ENCODE measurements at regions not wholly inside any gene's neighbourhood (a gene's known extent, or its start where the extent isn't known, plus 50 kb on each side); places are given as distances from the start of the nearest gene placed in this dataset.

DNA sequence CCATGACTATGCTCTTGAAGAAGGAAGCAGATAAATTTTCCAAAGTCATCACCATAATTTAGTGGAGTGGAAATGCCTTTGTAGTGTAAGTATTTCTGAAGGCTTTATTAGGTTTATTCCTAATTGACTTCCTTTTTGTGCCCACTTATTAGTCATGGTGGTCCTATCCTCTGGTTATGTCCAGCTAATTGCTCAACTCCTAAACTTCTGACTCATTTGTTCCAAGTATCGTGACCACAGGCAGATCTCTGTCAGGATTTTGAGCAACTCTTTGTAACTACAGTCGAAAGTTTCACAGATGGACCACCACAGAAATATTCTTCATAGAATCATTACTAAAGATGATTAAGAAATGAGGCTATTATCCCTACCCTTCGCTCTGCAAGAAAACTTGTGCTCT, 315.6 kb upstream of the PTCHD4 start:
- TF ChIP-seq CTCF (conservative IDR thresholded peaks at IDR 0.05), result no peak
- no peak for TF ChIP-seq ZFX (IDR thresholded peaks at IDR 0.05)
- no peak overlapping the region for H3K27ac ChIP-seq

DNA sequence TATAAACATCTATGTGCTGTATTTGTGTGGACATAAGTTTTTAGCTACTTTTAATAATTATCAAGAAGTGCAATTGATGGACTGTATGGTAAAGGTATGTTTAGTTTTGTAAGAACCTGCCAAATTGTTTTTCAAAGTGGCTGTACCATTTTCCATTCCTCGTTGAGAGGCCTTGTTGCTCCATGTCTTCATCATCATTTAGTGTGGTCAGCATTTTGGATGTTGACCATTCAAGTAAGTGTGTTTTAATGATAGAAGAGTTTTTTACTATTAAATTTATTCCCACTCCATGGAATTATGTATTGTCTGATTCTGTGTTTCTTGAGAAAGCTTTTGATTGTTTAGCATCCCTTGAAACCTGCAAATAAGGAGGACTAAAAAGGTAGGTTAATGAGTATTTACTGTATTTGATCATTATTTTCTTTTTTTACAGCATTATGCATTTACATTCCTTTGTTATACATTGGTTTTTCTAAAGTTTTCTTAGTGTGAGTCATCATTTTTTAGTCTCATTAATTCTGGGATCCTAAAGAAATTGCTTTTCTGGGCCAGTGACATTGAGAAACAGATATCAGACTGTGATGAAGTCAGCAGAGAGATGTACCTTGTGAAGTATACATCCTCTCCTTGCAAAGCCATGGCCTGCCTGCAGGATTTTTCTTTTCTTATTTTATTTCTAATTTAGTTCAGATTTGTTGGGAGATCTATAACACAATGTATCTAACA, 312.8 kb upstream of the PTCHD4 start:
- TF ChIP-seq ZFX (IDR thresholded peaks at IDR 0.05) (no peak), CTCF (conservative IDR thresholded peaks at IDR 0.05) (no peak)
- no peak overlapping the region for H3K27ac ChIP-seq

- TF ChIP-seq ZFX (IDR thresholded peaks at IDR 0.05), result no peak
- no peak for TF ChIP-seq CTCF (conservative IDR thresholded peaks at IDR 0.05)
- no peak overlapping the region for H3K27ac ChIP-seq
Observed at GRCh38 chr6:48419992-48420391, 309.0 kb upstream of the PTCHD4 start.

DNA sequence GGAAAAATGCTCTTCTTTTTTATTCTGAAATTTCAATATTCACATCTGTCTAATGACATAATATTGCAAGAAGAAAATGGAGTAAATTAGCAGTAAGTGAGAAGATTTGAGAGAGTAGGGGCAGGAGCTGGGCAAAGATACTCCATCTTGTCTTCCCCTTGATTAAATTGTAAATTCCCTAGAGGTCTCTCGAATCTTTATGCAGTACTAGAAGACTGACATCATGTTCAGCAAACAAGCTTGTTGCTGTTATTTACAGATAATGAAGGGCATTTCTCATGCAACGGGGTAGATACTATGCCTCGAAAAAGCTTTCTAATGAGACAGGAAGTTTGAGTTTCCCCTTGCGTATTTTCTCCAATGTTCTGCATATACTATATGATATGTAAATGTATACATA, 306.9 kb upstream of the PTCHD4 start:
- no peak overlapping the region for H3K27ac ChIP-seq
- TF ChIP-seq ZFX (IDR thresholded peaks at IDR 0.05) (no peak), CTCF (conservative IDR thresholded peaks at IDR 0.05) (no peak)

DNA sequence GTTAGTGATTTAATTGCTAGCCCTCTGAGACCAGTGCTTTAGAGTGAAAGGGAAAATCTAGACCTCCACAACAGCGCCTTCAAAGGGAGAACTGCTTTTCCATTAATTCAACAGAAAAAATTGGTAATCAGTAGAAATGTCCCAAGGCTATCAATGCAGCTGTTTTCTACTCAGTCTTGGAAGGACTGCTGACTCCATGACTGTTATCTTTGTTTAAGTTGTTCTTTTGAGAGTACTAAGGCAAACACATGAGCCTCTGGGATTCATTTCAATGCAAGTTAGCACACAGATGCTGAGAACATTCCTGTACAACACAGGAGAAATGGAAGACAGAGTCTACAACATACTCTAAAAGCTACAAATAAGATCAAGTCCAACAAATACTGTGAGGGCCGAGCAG, 301.7 kb upstream of the PTCHD4 start:
- no peak overlapping the region for H3K27ac ChIP-seq
- TF ChIP-seq CTCF (conservative IDR thresholded peaks at IDR 0.05) (no peak), ZFX (IDR thresholded peaks at IDR 0.05) (no peak)

DNA sequence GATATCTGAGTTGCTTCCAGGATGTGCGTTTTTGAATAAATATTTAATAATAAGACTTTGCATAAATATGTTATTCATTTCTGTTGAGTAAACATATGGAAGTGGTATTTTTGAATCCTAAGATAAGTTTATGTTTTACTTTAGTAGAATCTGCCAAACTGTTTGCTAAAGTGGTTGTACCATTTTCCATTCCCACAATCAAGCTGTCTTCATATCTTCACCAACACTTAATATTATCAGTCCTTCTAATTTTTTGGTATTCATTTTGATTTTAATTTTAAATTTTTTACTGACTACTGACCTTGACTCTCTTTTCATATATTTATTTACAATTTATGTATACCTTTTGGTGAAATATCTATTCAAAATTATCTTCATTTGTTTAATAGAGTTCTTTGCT, 293.9 kb upstream of the PTCHD4 start:
- no peak overlapping the region for H3K27ac ChIP-seq
- TF ChIP-seq CTCF (conservative IDR thresholded peaks at IDR 0.05), result no peak
- no peak for TF ChIP-seq ZFX (IDR thresholded peaks at IDR 0.05)

GRCh38 chr6:48403587-48403986, 292.6 kb upstream of the PTCHD4 start:
- TF ChIP-seq ZFX (IDR thresholded peaks at IDR 0.05) (no peak), CTCF (conservative IDR thresholded peaks at IDR 0.05) (no peak)
- no peak overlapping the region for H3K27ac ChIP-seq

All from C4-2B (cell line).